ENCODE measurements at regions not wholly inside any gene's neighbourhood (a gene's known extent, or its start where the extent isn't known, plus 50 kb on each side); places are given as distances from the start of the nearest gene placed in this dataset.

- no peak overlapping the region for H3K4me3 ChIP-seq (ENCODE audit: low read length in 2 of 2)
- no peak overlapping the region for H3K18ac ChIP-seq (ENCODE audit: low read length)
- no peak overlapping the region for H3K9ac ChIP-seq (ENCODE audit: low read depth, low read length, poor library complexity)
- H3K27ac ChIP-seq (replicated peaks; ENCODE audit: low read length), result no peak overlapping the region
- WGBS, 2 donors (ENCODE audit: extremely low coverage in 2 of 2, insufficient read length in 2 of 2, insufficient replicate concordance in 1 of 2), result no CpG with 5 or more reads among the region's 2 CpGs
- H2BK12ac ChIP-seq (ENCODE audit: low read length), result no peak overlapping the region
- no peaks in the 10 kb centered on the region for H3K4me1 ChIP-seq (ENCODE audit: control insufficient read depth in 2 of 2, insufficient read depth in 1 of 2, low read depth in 1 of 2, low read length in 2 of 2)
- no peak overlapping the region for H2BK120ac ChIP-seq (ENCODE audit: low read depth, low read length)
- H2AK5ac ChIP-seq (ENCODE audit: low read depth, low read length), result no peak overlapping the region
- H2AFZ ChIP-seq (ENCODE audit: low read length), result no peak overlapping the region
- no peak overlapping the region for H3K23ac ChIP-seq (ENCODE audit: low read depth, low read length, poor library complexity)
- H4K8ac ChIP-seq (ENCODE audit: low read depth, low read length), result no peak overlapping the region
- no peak overlapping the region for H3K4me2 ChIP-seq (ENCODE audit: insufficient read depth, low read length, poor library complexity, severe bottlenecking)
- H2BK15ac ChIP-seq (ENCODE audit: low read length), result no peak overlapping the region
- no peaks in the 10 kb centered on the region for H3K27me3 ChIP-seq (ENCODE audit: control insufficient read depth in 3 of 3, insufficient read depth in 3 of 3, low read depth in 1 of 3, low read length in 3 of 3)
- no peak for DNase-seq (ENCODE audit: low spot score)
- H3K9me3 ChIP-seq (replicated peaks in 1 of 2; ENCODE audit: control insufficient read depth in 2 of 2, insufficient read depth in 1 of 2, low read depth in 1 of 2, low read length in 2 of 2), result peaks cover 0 to 2% of the 10 kb centered on the region in 2 donors
- H3K79me1 ChIP-seq (ENCODE audit: low read depth, low read length), result no peaks in the 10 kb centered on the region
- no peaks in the 10 kb centered on the region for H3K36me3 ChIP-seq (replicated peaks in 1 of 2; ENCODE audit: control insufficient read depth in 2 of 2, insufficient read depth in 2 of 2, low read length in 2 of 2)
- no peak overlapping the region for H3K4ac ChIP-seq (ENCODE audit: low read length)
- H4K91ac ChIP-seq (ENCODE audit: low read depth, low read length, poor library complexity), result no peak overlapping the region
- no peak overlapping the region for H3K14ac ChIP-seq (ENCODE audit: low read length)
- H2BK5ac ChIP-seq (ENCODE audit: low read length), result no peak overlapping the region
These were observed 1429.3 kb upstream of the TMEM132C start for GRCh38 chr12:126837697-126838096.

- Histone ChIP-seq H2BK5ac (ENCODE audit: low read length) (no peak overlapping the region), H3K36me3 (replicated peaks in 1 of 2; ENCODE audit: control insufficient read depth in 2 of 2, insufficient read depth in 2 of 2, low read length in 2 of 2) (no peaks in the 10 kb centered on the region), H2BK120ac (ENCODE audit: low read depth, low read length) (no peak overlapping the region), H3K18ac (ENCODE audit: low read length) (no peak overlapping the region), H3K27me3 (ENCODE audit: control insufficient read depth in 3 of 3, insufficient read depth in 3 of 3, low read depth in 1 of 3, low read length in 3 of 3) (no peaks in the 10 kb centered on the region), H2BK12ac (ENCODE audit: low read length) (no peak overlapping the region), H3K4ac (ENCODE audit: low read length) (no peak overlapping the region), H3K14ac (ENCODE audit: low read length) (no peak overlapping the region), H3K9me3 (replicated peaks in 1 of 2; ENCODE audit: control insufficient read depth in 2 of 2, insufficient read depth in 1 of 2, low read depth in 1 of 2, low read length in 2 of 2) (no peaks in the 10 kb centered on the region), H4K8ac (ENCODE audit: low read depth, low read length) (no peak overlapping the region), H3K79me1 (ENCODE audit: low read depth, low read length) (no peaks in the 10 kb centered on the region), H2AFZ (ENCODE audit: low read length) (no peak overlapping the region), H2BK15ac (ENCODE audit: low read length) (no peak overlapping the region), H3K4me2 (ENCODE audit: insufficient read depth, low read length, poor library complexity, severe bottlenecking) (no peak overlapping the region), H4K91ac (ENCODE audit: low read depth, low read length, poor library complexity) (no peak overlapping the region), H3K23ac (ENCODE audit: low read depth, low read length, poor library complexity) (no peak overlapping the region), H3K9ac (ENCODE audit: low read depth, low read length, poor library complexity) (no peak overlapping the region), H3K4me1 (ENCODE audit: control insufficient read depth in 2 of 2, insufficient read depth in 1 of 2, low read depth in 1 of 2, low read length in 2 of 2) (no peaks in the 10 kb centered on the region), H2AK5ac (ENCODE audit: low read depth, low read length) (no peak overlapping the region), H3K4me3 (ENCODE audit: low read length in 2 of 2) (no peak overlapping the region), H3K27ac (replicated peaks; ENCODE audit: low read length) (no peak overlapping the region)
- no CpG with 5 or more reads among the region's 9 CpGs for WGBS, 2 donors (ENCODE audit: extremely low coverage in 2 of 2, insufficient read length in 2 of 2, insufficient replicate concordance in 1 of 2)
- DNase-seq (ENCODE audit: low spot score), result no peak
These were observed 1422.9 kb upstream of the TMEM132C start for GRCh38 chr12:126843915-126844669.

GRCh38 chr12:126847005-126847629, 1419.9 kb upstream of the TMEM132C start:
- no peak overlapping the region for H2BK5ac ChIP-seq (ENCODE audit: low read length)
- H3K79me1 ChIP-seq (ENCODE audit: low read depth, low read length), result no peaks in the 10 kb centered on the region
- no peaks in the 10 kb centered on the region for H3K4me1 ChIP-seq (ENCODE audit: control insufficient read depth in 2 of 2, insufficient read depth in 1 of 2, low read depth in 1 of 2, low read length in 2 of 2)
- H3K23ac ChIP-seq (ENCODE audit: low read depth, low read length, poor library complexity), result no peak overlapping the region
- H2AK5ac ChIP-seq (ENCODE audit: low read depth, low read length), result no peak overlapping the region
- H4K91ac ChIP-seq (ENCODE audit: low read depth, low read length, poor library complexity), result no peak overlapping the region
- H3K27ac ChIP-seq (replicated peaks; ENCODE audit: low read length), result no peak overlapping the region
- no peak overlapping the region for H2AFZ ChIP-seq (ENCODE audit: low read length)
- WGBS, 2 donors (ENCODE audit: extremely low coverage in 2 of 2, insufficient read length in 2 of 2, insufficient replicate concordance in 1 of 2), result no CpG with 5 or more reads among the region's 5 CpGs
- H3K9ac ChIP-seq (ENCODE audit: low read depth, low read length, poor library complexity), result no peak overlapping the region
- H3K36me3 ChIP-seq (replicated peaks in 1 of 2; ENCODE audit: control insufficient read depth in 2 of 2, insufficient read depth in 2 of 2, low read length in 2 of 2), result no peaks in the 10 kb centered on the region
- H2BK12ac ChIP-seq (ENCODE audit: low read length), result no peak overlapping the region
- H2BK120ac ChIP-seq (ENCODE audit: low read depth, low read length), result no peak overlapping the region
- H3K4me2 ChIP-seq (ENCODE audit: insufficient read depth, low read length, poor library complexity, severe bottlenecking), result no peak overlapping the region
- H3K27me3 ChIP-seq (ENCODE audit: control insufficient read depth in 3 of 3, insufficient read depth in 3 of 3, low read depth in 1 of 3, low read length in 3 of 3), result no peaks in the 10 kb centered on the region
- H3K4ac ChIP-seq (ENCODE audit: low read length), result no peak overlapping the region
- DNase-seq (ENCODE audit: low spot score), result no peak
- H3K18ac ChIP-seq (ENCODE audit: low read length), result no peak overlapping the region
- no peak overlapping the region for H3K14ac ChIP-seq (ENCODE audit: low read length)
- no peaks in the 10 kb centered on the region for H3K9me3 ChIP-seq (replicated peaks in 1 of 2; ENCODE audit: control insufficient read depth in 2 of 2, insufficient read depth in 1 of 2, low read depth in 1 of 2, low read length in 2 of 2)
- H3K4me3 ChIP-seq (ENCODE audit: low read length in 2 of 2), result no peak overlapping the region
- no peak overlapping the region for H4K8ac ChIP-seq (ENCODE audit: low read depth, low read length)
- no peak overlapping the region for H2BK15ac ChIP-seq (ENCODE audit: low read length)

- Histone ChIP-seq H2BK12ac (ENCODE audit: low read length) (no peak overlapping the region), H2AK5ac (ENCODE audit: low read depth, low read length) (no peak overlapping the region), H3K9ac (ENCODE audit: low read depth, low read length, poor library complexity) (no peak overlapping the region), H3K4me1 (ENCODE audit: control insufficient read depth in 2 of 2, insufficient read depth in 1 of 2, low read depth in 1 of 2, low read length in 2 of 2) (no peaks in the 10 kb centered on the region), H2BK5ac (ENCODE audit: low read length) (no peak overlapping the region), H3K14ac (ENCODE audit: low read length) (no peak overlapping the region), H3K4me2 (ENCODE audit: insufficient read depth, low read length, poor library complexity, severe bottlenecking) (no peak overlapping the region), H4K8ac (ENCODE audit: low read depth, low read length) (no peak overlapping the region), H3K36me3 (replicated peaks in 1 of 2; ENCODE audit: control insufficient read depth in 2 of 2, insufficient read depth in 2 of 2, low read length in 2 of 2) (no peaks in the 10 kb centered on the region), H3K23ac (ENCODE audit: low read depth, low read length, poor library complexity) (no peak overlapping the region), H3K4ac (ENCODE audit: low read length) (no peak overlapping the region), H2AFZ (ENCODE audit: low read length) (no peak overlapping the region), H3K27ac (replicated peaks; ENCODE audit: low read length) (no peak overlapping the region), H2BK120ac (ENCODE audit: low read depth, low read length) (no peak overlapping the region), H4K91ac (ENCODE audit: low read depth, low read length, poor library complexity) (no peak overlapping the region), H2BK15ac (ENCODE audit: low read length) (no peak overlapping the region), H3K79me1 (ENCODE audit: low read depth, low read length) (no peaks in the 10 kb centered on the region), H3K18ac (ENCODE audit: low read length) (no peak overlapping the region), H3K4me3 (ENCODE audit: low read length in 2 of 2) (no peak overlapping the region), H3K27me3 (ENCODE audit: control insufficient read depth in 3 of 3, insufficient read depth in 3 of 3, low read depth in 1 of 3, low read length in 3 of 3) (no peaks in the 10 kb centered on the region), H3K9me3 (replicated peaks in 1 of 2; ENCODE audit: control insufficient read depth in 2 of 2, insufficient read depth in 1 of 2, low read depth in 1 of 2, low read length in 2 of 2) (peaks cover 0 to 1% of the 10 kb centered on the region in 2 donors)
- no peak for DNase-seq (ENCODE audit: low spot score)
These were observed 1411.2 kb upstream of the TMEM132C start for GRCh38 chr12:126855768-126856167.
